ENCODE measurements at regions not wholly inside any gene's neighbourhood (a gene's known extent, or its start where the extent isn't known, plus 50 kb on each side); places are given as distances from the start of the nearest gene placed in this dataset.

- no peaks in the 10 kb centered on the region for H3K27me3 ChIP-seq (ENCODE audit: control insufficient read depth, insufficient read depth, low read length)
- TF ChIP-seq, protein P1, sequence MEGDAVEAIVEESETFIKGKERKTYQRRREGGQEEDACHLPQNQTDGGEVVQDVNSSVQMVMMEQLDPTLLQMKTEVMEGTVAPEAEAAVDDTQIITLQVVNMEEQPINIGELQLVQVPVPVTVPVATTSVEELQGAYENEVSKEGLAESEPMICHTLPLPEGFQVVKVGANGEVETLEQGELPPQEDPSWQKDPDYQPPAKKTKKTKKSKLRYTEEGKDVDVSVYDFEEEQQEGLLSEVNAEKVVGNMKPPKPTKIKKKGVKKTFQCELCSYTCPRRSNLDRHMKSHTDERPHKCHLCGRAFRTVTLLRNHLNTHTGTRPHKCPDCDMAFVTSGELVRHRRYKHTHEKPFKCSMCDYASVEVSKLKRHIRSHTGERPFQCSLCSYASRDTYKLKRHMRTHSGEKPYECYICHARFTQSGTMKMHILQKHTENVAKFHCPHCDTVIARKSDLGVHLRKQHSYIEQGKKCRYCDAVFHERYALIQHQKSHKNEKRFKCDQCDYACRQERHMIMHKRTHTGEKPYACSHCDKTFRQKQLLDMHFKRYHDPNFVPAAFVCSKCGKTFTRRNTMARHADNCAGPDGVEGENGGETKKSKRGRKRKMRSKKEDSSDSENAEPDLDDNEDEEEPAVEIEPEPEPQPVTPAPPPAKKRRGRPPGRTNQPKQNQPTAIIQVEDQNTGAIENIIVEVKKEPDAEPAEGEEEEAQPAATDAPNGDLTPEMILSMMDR (IDR thresholded peaks at IDR 0.05; ENCODE audit: insufficient read depth, low read depth, low read length), result no peak
- ChIA-PET POLR2A (no interaction called here), CTCF (no interaction called here)
- no peaks in the 10 kb centered on the region for H3K36me3 ChIP-seq (ENCODE audit: control insufficient read depth, insufficient read depth, low read length)
- H3K4me3 ChIP-seq (ENCODE audit: low read depth, low read length), result no peak overlapping the region
- no peak for DNase-seq (ENCODE audit: low read depth)
These were observed 202.1 kb downstream of the NXNL2 start for GRCh38 chr9:88737031-88737430.

DNA sequence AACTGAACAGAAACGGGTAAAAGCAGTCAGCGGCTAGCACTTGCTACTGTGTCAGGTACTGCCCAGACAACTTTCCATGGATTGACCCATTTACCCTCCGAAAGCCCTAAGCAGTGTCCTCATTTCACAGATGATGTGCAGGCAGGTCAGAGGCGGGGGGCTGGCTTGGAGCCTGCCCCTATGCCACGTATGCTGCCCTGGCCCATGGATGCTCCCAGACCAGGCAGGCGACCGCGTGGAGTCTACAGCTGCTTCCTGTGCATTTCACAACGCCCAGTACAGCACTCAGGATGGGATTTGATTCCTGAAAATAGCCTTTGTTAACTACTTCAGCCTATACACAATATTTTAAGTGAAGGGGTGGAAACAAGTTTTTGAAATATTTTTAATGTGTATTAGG, 202.9 kb downstream of the NXNL2 start:
- CTCF ChIA-PET, result no interaction called here
- no peaks in the 10 kb centered on the region for H3K36me3 ChIP-seq (ENCODE audit: control insufficient read depth, insufficient read depth, low read length)
- POLR2A ChIA-PET, result no interaction called here
- H3K27me3 ChIP-seq (ENCODE audit: control insufficient read depth, insufficient read depth, low read length), result no peaks in the 10 kb centered on the region
- DNase-seq (ENCODE audit: low read depth), result no peak
- no peak overlapping the region for H3K4me3 ChIP-seq (ENCODE audit: low read depth, low read length)
- TF ChIP-seq, protein P1 (IDR thresholded peaks at IDR 0.05; ENCODE audit: insufficient read depth, low read depth, low read length), result no peak

DNA sequence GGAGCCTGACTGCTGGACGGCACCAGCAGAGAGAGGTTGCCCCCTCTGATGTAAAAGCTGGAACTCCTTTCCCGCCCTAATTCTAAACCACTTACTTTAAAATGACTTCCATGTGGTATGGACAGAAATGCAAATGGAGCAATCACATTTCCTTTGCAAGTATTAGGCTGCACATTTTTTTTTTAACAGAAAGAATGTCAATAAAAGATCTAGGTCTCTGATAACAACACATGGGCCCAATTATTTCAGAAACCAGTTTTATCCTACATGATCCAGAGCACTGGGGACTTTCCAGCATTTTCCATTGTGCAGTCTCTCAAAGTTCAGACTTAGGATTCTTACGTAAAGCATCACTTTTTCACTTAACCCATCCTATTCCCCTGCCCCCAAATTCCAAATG, 203.7 kb downstream of the NXNL2 start:
- TF ChIP-seq, protein P1 (IDR thresholded peaks at IDR 0.05; ENCODE audit: insufficient read depth, low read depth, low read length), result no peak
- CTCF ChIA-PET, result interaction anchor here (0.7 to 1.6 kb wide), 3 partner anchors 14 to 263 kb away, joined by 3 to 5 read pairs (median 3); no protein-coding TSS in a partner anchor
- peak; percentile 83 for DNase-seq (ENCODE audit: low read depth)
- no peaks in the 10 kb centered on the region for H3K36me3 ChIP-seq (ENCODE audit: control insufficient read depth, insufficient read depth, low read length)
- no peaks in the 10 kb centered on the region for H3K27me3 ChIP-seq (ENCODE audit: control insufficient read depth, insufficient read depth, low read length)
- H3K4me3 ChIP-seq (ENCODE audit: low read depth, low read length), result no peak overlapping the region
- POLR2A ChIA-PET, result no interaction called here

DNA sequence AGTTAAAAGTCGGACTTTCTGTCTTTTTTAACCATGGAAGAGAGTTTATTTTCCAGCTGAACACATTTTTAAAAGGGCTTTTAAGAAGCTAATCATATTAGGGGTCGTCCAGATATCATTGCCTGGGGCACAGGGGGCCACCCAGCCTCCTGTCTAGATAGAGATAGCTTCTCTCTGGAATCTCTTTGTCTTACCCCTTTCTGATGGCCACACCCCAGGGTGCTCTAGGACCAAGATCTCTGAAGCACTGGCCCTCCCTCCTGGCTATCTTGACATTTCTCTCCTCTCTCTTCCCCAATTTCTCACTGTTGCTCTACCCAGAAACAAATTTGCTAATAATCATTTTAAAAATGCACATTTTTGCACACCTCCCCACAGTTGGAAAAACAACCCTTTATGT, 204.4 kb downstream of the NXNL2 start:
- ChIA-PET POLR2A (no interaction called here), CTCF (interaction anchor here (1.1 to 1.6 kb wide), 2 partner anchors 22 to 262 kb away, joined by 3 to 5 read pairs; no protein-coding TSS in a partner anchor)
- no peak overlapping the region for H3K4me3 ChIP-seq (ENCODE audit: low read depth, low read length)
- no peaks in the 10 kb centered on the region for H3K36me3 ChIP-seq (ENCODE audit: control insufficient read depth, insufficient read depth, low read length)
- no peak for DNase-seq (ENCODE audit: low read depth)
- no peaks in the 10 kb centered on the region for H3K27me3 ChIP-seq (ENCODE audit: control insufficient read depth, insufficient read depth, low read length)
- TF ChIP-seq, protein P1 (IDR thresholded peaks at IDR 0.05; ENCODE audit: insufficient read depth, low read depth, low read length), result no peak

DNA sequence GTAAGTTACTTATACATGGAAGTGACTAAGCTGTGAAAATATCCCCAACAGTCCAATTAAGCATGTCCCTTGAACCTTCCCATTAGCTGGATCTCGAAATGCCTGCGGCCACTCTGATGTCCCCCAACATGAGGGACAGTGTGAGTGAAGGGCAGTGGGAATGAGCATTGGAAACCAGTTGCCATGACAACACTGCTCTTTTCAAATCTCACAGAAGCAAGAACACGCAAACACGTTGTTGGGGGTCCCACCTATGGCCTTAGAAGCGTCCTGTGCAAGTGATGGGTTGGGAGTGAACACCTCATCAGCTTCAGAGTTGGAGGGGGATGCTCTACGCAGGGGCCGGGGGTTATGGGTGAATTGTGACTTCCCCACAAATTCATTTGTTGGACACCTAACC, 205.9 kb downstream of the NXNL2 start:
- Histone ChIP-seq H3K4me3 (ENCODE audit: low read depth, low read length) (no peak overlapping the region), H3K27me3 (ENCODE audit: control insufficient read depth, insufficient read depth, low read length) (no peaks in the 10 kb centered on the region), H3K36me3 (ENCODE audit: control insufficient read depth, insufficient read depth, low read length) (no peaks in the 10 kb centered on the region)
- ChIA-PET CTCF (interaction anchor here (0.6 to 1.2 kb wide), 2 partner anchors 13 to 188 kb away, joined by 3 read pairs; no protein-coding TSS in a partner anchor), POLR2A (no interaction called here)
- DNase-seq (ENCODE audit: low read depth), result no peak
- TF ChIP-seq, protein P1 (IDR thresholded peaks at IDR 0.05; ENCODE audit: insufficient read depth, low read depth, low read length), result no peak

Measured in BJ (cell line).